ENCODE measurements at regions not wholly inside any gene's neighbourhood (a gene's known extent, or its start where the extent isn't known, plus 50 kb on each side); places are given as distances from the start of the nearest gene placed in this dataset.

DNA sequence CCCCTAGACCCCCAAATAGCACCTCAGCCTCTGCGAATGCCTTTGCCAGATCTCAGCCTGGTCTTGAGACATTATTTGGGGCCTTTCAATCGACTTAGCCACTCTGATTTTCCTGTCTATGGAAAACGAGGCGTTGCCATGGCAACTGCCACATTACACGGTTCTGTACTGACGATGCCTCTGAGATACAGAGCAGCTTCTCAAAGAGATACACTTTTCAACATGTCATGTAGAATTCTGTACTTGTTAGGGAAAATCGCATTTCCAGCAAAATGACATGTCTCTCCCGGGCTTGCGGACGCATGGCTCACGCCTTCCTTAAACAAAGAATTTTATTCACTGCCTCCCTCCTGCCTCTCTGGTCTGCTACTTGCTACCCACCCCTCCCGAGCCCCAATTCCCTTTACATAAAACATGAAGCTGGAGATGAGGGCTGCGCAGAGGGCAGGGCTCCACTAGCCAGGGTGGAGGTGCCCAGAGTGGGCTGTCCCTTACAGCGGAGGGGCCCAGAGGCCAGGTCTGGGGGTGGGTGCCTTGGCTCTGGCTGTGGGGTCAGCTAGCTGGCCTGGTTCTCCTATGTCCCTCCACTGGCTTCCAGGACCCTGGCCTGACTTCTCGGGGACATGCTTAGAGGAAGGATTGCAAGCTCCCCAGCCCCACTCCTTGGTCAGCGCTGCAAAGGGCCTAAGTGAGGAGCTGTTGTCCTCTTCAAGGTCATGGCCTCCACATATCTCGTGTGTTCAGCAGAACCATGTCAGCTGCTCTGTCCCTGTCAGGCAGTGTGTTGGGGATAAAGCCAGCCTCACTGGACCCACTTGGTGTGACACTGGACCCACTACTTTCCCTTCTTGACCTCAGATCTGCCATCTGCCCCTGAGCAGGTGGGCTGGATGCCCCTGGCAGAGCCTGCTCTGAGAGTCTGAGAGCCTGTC is 342.5 kb downstream of the RPS24 start:
- peak; percentile 31 for DNase-seq

DNA sequence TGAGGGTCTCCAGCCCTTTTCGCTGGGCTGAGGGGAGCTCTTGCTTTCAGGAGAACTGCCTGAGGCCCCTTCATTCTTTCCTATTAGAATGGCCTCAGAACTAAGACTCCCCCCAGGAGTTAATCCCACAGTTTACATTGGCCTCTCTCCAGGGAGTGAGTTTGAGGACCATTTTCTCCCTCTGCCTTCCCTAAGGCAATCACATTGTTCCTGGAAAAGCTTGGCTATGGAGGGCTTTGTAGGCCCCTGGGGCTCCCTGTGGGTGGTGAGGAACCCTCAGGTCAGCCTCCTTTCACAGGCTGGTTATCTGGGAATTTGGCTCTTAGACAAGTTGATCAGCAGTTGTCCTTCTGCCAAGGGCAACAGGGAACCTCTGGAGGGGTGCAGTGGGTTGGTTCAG is 343.7 kb downstream of the RPS24 start:
- no peak for DNase-seq

DNA sequence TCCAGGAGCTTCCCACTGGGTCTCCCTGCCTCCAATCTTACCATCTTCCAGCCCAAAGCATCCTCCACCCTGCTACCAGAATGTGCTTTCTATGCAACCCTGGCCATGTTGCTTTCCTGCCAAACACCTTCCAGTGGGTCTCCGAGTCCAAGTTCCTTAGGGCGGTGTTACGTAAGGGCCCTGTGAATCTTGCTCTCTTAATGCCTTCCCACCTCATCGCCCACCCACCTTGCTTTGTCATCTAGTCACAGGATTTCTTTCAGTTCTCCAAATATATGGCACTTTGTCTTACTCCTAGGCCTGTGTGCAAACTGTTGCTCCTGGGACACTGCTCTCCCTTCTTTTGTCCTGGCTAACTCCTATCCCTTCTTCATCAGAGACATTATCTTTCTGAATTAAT is 344.5 kb downstream of the RPS24 start:
- no peak for DNase-seq

DNA sequence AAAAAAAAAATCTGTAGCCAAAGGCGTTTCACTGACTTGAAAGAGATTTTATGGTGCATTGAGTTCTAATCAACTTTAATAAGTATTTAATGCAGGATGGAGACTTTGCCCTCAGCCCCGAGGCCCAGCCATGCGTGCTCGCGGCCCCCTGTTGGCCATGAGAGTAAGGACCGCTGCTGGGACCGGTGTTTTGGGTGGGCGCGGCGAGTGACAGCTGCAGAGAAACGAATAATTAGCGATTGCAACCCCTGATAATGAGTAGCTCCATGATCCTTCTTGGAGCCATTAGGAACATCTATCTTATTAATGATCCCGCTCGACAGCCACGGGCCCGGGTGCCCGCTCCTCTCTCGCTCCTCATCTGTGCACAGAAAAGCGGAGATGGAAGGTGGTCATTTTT is 347.4 kb downstream of the RPS24 start:
- DNase-seq, result no peak

DNA sequence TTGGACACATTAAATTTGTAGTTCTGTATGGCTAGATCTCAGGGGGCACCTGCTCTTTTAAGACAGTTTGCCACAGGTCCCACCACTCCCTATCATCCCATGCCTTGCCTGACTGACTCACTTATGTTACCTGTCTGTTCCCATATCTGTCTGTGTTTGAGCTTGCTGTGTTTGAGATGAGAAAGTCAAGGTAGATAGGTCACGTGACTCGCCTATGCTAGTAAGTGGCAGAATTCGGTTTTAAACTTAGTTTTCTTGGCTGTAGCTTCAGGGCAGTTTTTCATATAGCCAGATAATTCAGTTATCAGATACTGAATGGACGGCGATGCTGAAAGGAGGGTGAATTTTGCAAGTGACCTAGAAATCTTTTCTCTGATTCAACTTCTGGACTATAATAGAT is 348.4 kb downstream of the RPS24 start:
- DNase-seq, result no peak

DNA sequence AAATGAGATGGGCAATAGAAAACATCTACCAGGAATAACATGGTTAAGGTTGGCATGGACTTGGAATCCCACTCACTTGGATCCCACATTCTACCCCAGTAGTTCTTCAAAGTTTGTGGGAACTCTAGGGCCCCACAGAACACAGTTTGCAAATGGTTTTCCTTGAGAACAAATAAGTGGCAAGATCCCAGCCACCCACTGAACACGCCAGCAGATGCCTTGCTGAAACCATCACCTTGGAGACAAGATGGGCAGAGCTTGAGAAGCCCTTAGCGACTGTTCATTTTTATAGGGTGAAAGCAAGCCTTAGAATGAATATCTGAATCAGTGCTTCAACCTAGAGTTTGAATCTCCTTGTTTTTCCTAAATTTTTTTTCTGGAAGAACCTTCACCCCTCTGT is 349.1 kb downstream of the RPS24 start:
- DNase-seq, result peak; percentile 10

DNA sequence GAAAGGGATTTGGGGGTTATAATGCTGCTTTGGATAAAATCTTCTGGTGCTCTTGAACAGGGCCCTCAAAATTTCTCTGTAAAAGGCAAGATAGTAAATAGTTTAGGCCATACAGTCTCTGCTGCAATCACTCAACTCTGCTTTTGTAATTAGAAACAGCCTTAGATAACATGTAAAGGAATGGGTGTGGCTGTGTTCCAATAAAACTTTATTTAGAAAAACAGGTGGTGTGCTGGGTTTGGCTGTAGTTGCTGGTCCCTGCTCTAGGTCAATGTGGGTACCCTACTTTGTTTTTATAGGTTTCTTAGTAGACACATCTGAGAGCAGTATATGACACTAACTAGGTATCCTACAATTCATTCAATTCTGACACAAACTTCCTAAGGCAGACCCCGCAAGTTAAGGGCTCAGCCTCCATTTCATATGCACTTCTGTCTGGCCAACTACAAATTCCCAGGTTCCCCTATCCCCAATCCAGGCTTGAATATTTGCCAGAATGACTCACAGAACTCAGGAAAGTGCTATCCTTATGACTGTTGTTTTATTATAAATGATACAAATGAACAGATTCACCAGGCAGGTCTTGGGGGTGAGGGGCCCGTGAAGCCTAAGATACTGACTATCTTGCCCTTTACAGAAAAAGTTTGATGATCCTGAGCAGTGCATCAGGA is 349.9 kb downstream of the RPS24 start:
- DNase-seq, result no peak

DNA sequence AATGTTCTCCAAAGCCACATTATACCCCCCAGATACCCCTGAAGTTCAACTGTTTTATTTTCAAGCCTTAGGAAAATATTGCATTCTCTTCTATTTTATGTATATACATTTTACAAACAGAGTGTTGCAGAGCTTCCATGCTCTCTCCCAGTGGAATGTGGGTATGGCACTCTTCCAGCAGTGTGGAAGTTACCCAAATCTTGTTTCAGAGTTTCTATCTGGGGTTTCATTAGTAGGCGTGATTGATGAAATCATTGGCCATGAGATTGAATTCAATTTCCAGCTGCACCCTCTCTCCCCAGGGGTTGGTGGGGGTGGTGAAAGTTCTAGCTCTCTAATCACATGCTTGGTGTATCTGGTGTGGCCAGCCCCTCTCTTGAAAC is 350.4 kb downstream of the RPS24 start:
- DNase-seq, result no peak

DNA sequence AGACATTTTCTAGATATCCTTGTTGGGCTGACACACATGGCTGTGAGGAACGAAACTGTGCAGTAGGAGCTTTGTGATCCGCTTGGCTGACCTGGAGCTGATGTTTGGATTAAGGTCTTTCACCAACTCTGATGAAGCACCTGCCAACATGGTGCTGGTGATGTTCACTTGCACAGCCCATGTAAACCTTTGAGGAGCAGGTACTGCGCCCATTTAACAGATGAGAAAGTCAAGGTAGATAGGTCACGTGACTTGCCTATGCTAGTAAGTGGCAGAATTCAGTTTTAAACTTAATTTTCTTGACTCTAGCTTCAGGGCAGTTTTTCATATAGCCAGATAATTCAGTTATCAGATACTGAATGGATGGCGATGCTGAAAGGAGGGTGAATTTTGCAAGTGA is 351.9 kb downstream of the RPS24 start:
- DNase-seq, result no peak

DNA sequence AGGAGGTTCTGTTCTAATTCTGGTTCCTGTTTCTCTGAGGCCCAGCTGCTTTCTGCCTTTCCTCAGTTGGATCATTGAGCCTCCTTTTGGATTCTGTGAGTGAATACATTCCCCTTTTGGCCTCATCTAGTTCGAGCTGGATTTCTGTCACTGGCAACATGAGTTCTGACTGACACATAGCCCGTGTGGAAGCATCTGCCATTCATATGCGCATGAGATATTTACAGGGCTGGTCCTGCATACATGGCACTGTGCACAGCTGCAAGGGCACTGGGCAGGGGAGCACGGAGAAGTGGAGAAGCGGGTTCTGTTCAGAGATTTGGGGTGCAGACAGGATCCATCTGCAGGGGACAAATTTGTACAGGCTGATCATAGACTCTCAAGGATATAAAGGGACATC is 352.8 kb downstream of the RPS24 start:
- no peak for DNase-seq

DNA sequence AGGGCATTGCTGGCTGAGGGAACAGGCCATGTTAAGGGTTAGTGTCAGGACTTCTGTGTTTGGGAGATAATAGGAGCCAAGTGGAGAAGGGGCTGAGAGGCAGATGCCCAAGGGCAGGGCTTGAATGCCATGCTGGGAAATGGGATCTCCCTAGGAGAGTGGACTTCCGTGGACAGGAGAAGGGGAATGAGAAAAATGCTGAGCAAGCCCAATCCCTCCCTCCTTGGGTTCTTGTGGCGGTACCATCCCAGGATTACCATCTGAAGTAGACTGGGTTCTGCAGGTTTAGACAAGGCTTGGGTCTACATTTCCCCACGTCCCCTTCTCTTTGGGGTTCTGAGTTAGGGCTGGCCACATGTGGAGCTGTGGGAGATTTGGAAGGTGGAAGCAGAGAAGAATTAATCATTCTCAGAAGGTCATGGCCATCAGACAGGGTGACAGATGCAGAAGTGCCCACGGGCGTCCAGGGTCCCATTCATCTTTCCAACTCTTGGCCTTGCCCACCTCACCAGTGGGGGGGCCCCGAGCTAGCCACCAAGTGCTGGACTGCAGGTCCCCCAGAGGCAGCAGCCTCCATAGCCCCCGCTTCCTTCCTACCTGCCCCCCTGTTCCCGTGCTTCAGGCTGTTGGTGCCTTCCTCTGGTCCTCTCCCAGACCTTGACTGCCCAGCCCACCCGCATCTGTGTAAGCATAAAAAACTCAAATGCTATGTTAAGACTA is 354.8 kb downstream of the RPS24 start:
- DNase-seq, result no peak

DNA sequence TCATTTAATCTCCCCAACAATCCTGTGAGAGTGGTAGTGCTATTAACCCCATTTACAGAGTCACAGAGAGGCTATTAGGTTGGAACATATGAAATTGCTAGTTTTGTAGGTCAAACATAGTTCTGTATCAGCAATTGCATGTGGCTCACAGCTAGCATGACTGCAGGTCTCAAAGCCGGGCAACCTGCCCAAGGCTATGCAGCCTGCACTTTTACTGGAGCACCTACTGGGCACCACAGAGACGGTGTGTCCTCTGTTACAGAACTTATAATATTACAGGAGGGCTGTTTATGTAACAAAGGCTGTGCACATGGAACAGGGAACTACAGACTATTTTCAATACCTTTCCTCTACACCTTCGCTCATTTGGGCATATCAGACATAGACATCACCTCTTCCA is 355.8 kb downstream of the RPS24 start:
- no peak for DNase-seq

DNA sequence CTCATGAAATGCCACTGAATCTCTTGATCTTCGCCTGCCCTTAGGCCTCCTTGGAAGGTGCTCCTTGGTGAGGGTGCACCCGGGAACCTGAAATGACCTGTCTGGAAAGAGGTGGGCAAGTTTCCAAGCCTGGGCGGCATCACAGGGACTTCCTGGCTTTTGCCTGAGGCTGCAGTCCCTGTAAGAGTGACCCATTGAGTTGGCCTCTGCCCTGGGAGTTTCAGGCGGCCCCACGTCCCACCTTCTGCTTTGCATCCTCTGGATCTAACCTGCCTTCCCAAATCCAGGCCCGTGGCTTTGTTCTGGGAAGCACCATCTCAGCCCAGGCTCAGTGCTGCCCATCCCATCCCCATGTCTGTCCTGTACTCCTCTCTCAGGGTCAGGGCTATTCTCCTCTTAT is 356.4 kb downstream of the RPS24 start:
- DNase-seq, result no peak

DNA sequence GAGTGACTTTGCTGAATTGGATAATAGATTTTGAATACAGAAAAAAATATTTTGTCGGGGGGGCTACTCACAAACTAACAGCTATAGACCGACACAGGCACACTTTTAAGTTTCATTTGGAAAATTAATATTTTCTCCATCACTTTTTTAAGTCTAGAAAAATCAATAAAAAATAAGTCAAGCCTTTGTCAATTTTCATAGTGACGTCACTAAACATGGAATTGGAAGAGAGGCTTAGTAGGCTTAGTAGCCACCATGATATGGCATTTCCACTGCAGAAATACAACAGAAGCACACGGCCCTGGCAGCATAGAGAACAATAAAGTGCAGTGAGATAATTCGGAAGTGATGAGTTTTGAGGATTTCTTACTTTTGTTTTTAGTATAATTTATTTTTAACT is 357.2 kb downstream of the RPS24 start:
- no peak for DNase-seq

DNA sequence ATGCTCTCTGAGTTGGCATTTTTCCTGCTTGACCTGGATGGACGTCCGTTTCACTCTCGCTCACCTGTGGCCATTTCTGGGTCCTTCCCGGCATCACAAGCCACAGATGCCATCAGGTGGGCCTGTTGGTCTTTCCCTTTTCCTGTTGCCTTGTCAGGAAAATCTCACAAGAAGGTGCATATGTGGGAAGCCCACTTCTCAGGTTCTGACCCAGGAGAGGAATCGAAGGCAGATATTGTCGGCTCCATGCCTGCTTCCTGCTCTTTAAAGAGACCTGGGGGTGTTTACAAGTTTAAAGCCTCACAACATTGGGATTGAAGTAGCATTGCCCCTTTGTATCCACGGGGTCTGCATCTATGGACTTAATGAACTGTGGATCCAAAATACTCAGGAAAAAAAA is 357.9 kb downstream of the RPS24 start:
- no peak for DNase-seq

DNA sequence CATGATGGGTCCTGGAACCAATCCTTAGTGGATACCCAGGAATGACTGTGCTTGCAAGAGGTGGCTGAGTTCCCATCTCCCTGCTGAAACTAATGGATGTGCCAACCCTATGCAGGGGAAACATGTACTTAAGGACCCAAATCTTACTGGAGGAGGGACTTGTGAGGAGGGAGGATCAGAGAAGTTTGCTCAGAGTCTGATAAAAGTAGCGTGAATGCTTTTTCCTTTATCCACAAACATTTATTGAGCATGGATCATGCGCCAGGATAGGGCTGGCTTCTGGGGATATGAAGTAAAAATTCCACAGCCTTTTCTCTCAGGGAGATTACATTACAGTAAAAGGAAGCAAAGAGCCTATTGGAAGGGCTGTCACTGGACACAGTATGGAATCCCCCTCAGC is 358.5 kb downstream of the RPS24 start:
- no peak for DNase-seq

DNA sequence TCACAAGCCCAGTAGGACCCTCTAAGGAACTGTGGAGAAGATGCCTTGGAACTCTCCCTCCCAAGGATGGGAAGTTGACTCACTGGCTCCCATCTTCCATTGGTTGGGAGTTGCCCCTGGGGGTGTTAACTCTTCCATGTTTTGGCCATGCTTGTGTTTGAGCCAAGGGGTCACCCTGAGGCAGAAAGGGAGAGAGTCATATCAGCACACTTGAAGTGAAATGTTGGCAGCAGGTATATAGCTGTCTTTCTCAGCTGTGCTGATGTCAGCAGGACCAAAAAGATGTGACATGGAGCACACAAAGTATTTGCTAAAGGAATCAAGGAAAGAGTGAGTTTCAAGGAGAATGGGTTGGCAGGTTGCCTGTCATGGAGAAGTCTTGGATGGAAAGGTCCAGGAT is 359.4 kb downstream of the RPS24 start:
- DNase-seq, result no peak

DNA sequence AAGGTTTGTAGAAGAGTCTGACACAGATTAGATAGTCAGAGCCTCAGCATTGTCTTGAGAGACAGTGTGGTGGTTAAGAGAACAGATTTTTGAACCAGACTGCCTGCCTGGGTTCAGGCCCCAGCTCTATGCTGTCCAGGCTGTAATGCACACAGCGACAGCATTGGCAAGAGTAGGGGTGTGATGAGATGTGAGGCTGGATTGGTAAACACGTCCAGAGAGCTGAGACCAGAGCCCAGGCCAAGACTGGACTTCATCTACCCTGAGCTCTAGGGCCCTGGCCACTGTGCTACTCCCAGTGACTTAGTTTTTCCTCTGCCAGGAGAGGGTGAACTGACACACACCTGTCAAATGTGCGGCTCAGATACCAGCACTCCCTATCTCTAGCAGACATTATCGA is 360.4 kb downstream of the RPS24 start:
- no peak for DNase-seq

DNA sequence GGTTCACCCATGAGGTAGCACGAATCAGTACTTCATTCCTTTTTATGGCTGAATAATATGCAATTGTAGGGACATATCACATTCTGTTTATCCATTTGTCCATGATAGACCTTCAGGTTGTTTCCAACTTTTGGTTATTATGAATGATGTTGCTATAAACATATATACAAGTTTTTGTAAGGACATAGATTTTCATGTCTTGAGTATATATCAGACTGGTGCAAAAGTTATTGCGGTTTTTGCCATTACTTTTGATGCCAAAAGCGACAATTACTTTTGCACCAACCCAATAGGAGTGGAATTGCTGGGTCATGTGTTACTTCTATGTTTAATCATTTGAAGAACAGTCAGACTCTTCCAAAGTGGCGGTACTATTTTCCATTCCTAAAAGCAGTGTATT is 361.5 kb downstream of the RPS24 start:
- DNase-seq, result no peak

DNA sequence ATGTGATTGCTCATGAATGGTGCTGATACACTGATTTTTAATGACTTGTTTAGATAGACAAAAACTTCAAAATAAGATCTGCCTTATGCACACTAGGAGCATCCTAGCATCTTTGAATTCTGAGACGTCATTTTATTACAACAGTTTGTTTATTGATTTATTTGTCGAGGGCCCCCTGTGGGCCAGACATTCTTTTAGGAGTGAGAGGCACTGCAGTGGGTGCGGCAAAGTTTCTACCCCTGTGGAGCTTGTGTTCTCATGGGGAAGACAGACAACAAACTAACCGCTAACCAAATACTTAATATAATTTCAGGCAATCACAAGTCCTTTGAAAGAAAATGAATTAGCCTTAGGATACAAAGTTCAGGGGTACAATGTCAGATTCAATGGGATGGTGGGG is 363.1 kb downstream of the RPS24 start:
- no peak for DNase-seq

DNA sequence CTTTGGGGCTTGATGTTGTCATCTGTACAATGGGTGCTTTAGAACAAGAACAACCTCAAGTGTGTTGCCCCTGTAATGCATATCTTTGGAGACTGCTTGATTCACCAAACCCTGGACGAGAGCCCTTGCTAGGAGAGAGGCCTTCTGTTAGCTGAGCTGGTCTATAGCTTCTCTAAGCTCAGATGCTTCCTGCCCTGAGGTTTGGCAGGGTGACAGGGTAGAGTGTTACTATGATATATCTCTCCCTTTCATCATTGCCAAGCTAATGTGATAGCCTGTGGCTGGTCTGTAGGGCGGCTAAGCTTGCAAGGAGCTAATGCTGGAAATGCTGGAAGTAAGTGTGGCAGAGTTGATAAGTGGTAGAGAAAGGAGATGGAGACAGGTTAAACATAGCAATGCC is 364.1 kb downstream of the RPS24 start:
- no peak for DNase-seq

DNA sequence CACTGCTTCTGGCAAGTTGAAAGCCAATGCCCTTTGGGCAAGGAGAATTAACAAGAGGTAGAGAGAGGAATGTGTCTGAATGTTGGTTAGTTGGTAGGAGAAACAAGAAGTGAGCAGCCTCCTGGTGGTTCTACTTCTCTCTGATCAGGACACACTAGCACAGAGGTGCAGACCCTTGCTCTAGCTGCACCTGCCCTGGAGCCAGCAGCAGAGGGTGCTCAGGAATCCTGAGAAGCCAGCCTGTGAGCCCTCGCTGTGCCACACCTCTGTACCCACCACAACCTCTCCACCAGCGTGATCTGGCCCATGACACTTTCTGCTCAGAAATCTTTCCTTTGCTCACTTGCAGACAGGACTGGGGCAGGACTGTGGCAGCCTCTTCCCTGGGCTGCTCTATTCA is 364.7 kb downstream of the RPS24 start:
- no peak for DNase-seq

DNA sequence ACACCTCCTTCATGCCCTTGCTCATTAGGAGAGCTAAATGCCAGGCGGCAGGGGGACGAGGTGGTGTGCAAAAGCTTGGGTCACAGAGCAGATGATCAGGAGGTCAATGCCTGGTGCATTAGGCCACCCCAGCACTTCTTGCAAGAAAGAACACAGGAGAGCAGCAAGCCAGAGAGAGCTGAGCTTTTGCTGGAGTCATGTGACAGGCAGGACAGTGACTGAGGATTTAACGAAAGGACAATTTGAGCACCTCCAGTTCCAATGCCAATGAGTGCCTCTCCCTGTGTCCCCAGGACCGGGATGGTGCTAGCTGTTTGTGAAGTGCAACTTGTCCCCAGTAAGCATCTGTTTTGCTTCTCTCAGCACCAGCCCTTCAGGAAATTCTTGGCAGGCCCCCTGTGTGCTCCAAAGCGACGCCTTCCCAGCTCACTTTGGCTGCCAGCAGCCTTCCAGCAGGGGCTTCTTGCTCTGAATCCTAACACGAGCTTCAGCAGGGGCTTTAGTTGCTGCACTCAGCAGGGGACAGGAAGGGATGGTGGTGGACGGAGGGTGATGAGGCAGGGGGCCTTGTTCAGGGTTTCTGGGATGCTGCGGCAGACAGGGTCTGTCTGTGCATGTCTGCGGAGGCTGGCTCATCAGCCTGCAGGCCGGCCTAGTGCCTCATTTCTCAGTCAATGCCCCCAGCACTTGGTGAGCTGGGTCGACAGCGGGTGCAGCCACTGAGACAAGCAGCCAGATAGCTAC is 368.1 kb downstream of the RPS24 start:
- DNase-seq, result peak; percentile 63
